Fibroblast of lung (primary cell): ENCODE measurements at regions not wholly inside any gene's neighbourhood (a gene's known extent, or its start where the extent isn't known, plus 50 kb on each side); places are given as distances from the start of the nearest gene placed in this dataset.

Experiments
- DNase-seq, 2 donors: peaks; one replicate each; pipeline versions ENCODE4 v3.0.0 to v3.0.0-alpha.2; 2010; ENCODE audit warnings: low read depth in 2 of 2
- H2AFZ ChIP-seq: 2 replicates; pipeline ENCODE4 v1.5.1; 2012; ENCODE audit warnings: low read length, control low read depth, inconsistent platforms
- H3K27ac ChIP-seq: 2 replicates; pipeline ENCODE4 v1.5.1; 2011; ENCODE audit warnings: low read length, control low read depth; ENCODE audit not compliant: insufficient read depth
- H3K27me3 ChIP-seq: 2 replicates; pipeline ENCODE4 v1.5.1; 2011; ENCODE audit warnings: mild to moderate bottlenecking, low read length; ENCODE audit not compliant: control insufficient read depth, insufficient read depth
- H3K36me3 ChIP-seq: 2 replicates; pipeline ENCODE4 v1.5.1; 2011; ENCODE audit warnings: low read length; ENCODE audit not compliant: control insufficient read depth, insufficient read depth
- H3K4me1 ChIP-seq: 2 replicates; pipeline ENCODE4 v1.5.1; 2011; ENCODE audit warnings: low read length; ENCODE audit not compliant: control insufficient read depth, insufficient read depth; ENCODE audit errors: extremely low read depth
- H3K4me2 ChIP-seq: 2 replicates; pipeline ENCODE4 v1.5.1; 2011; ENCODE audit warnings: low read length, control low read depth; ENCODE audit not compliant: insufficient read depth; ENCODE audit errors: extremely low read depth
- H3K4me3 ChIP-seq, 4 experiments: fragments of 200-600 bp in 1 of 4; sonication (generic) in 1 of 4; replicated peaks in 1 of 4; 2 replicates each; pipeline ENCODE4 v1.5.1; 2011 to 2016; ENCODE audit warnings: low read length in 4 of 4, low read depth in 3 of 4, mild to moderate bottlenecking in 3 of 4, control low read depth in 2 of 4, inconsistent platforms in 1 of 4, mixed read lengths in 1 of 4; ENCODE audit not compliant: insufficient read depth in 1 of 4; ENCODE audit errors: control extremely low read depth in 1 of 4
- H3K79me2 ChIP-seq: 2 replicates; pipeline ENCODE4 v1.5.1; 2012; ENCODE audit warnings: mild to moderate bottlenecking, low read length, inconsistent platforms; ENCODE audit not compliant: control insufficient read depth, insufficient read depth
- H3K9ac ChIP-seq: 2 replicates; pipeline ENCODE4 v1.5.1; 2011; ENCODE audit warnings: mild to moderate bottlenecking, low read length, control low read depth; ENCODE audit not compliant: insufficient read depth
- H3K9me3 ChIP-seq: 2 replicates; pipeline ENCODE4 v1.5.1; 2012; ENCODE audit warnings: low read depth, low read length; ENCODE audit not compliant: control insufficient read depth, insufficient read depth
- H4K20me1 ChIP-seq: 2 replicates; pipeline ENCODE4 v1.5.1; 2011; ENCODE audit warnings: low read length; ENCODE audit not compliant: control insufficient read depth, insufficient read depth; ENCODE audit errors: extremely low read depth
- CTCF ChIP-seq, 2 donors: IDR thresholded peaks in 1 of 2; conservative IDR thresholded peaks in 1 of 2; 1 replicate in 1 of 2; 2 replicates in 1 of 2; pipeline ENCODE4 v1.5.1; 2011 to 2012; ENCODE audit warnings: low read length in 2 of 2, control low read depth in 1 of 2, inconsistent platforms in 1 of 2, low read depth in 1 of 2, mild to moderate bottlenecking in 1 of 2
- EZH2 ChIP-seq: IDR thresholded peaks from 2 replicates; pipeline ENCODE4 v1.5.1; 2012; ENCODE audit warnings: low read length, control low read depth, mild to moderate bottlenecking; ENCODE audit errors: missing control alignments

DNA sequence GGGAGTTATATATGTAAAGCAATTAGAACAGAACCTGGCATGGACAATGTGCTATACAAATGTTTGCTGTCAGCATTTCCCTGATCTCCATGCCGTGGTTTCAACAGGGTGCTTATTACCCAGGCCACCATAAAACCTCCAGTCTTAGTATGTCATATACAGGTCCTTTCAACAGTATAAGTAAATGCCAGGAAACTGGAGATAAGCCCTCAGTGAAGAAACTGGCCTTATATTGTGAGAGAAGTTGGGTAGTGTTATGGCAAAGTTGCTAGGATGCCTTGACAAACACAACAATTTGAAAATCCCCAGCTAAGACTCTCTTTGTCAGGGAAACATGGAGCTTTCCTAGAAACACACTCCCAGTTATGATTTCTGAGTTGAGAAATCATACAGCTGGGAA is 850.2 kb upstream of the ADAMTS5 start:
- Histone ChIP-seq H4K20me1 (no peaks in the 10 kb centered on the region), H3K9ac (no peak overlapping the region), H3K4me3 (no peak overlapping the region), H3K4me2 (no peak overlapping the region), H3K27ac (no peak overlapping the region), H3K27me3 (no peaks in the 10 kb centered on the region), H3K4me1 (no peaks in the 10 kb centered on the region), H3K79me2 (no peaks in the 10 kb centered on the region), H3K36me3 (no peaks in the 10 kb centered on the region), H3K9me3 (no peaks in the 10 kb centered on the region), H2AFZ (peak overlapping the region; percentile 46)
- no peak for DNase-seq
- TF ChIP-seq EZH2 (no peak), CTCF (conservative IDR thresholded peaks at IDR 0.05 in 1 of 2, IDR thresholded peaks at IDR 0.05 in 1 of 2; ENCODE audit: low read depth in 1 of 2, low read length in 2 of 2) (no peak)

GRCh38 chr21:27816301-27816700 is 849.4 kb upstream of the ADAMTS5 start:
- no peak overlapping the region for H2AFZ ChIP-seq
- H3K79me2 ChIP-seq = no peaks in the 10 kb centered on the region
- H3K4me2 ChIP-seq = no peak overlapping the region
- TF ChIP-seq EZH2 = no peak
- no peak for TF ChIP-seq CTCF (conservative IDR thresholded peaks at IDR 0.05 in 1 of 2, IDR thresholded peaks at IDR 0.05 in 1 of 2; ENCODE audit: low read depth in 1 of 2, low read length in 2 of 2)
- H3K4me3 ChIP-seq = no peak overlapping the region
- DNase-seq = no peak
- H3K36me3 ChIP-seq = no peaks in the 10 kb centered on the region
- no peaks in the 10 kb centered on the region for H3K9me3 ChIP-seq
- no peaks in the 10 kb centered on the region for H3K27me3 ChIP-seq
- H3K9ac ChIP-seq = no peak overlapping the region
- H4K20me1 ChIP-seq = no peaks in the 10 kb centered on the region
- H3K27ac ChIP-seq = no peak overlapping the region
- H3K4me1 ChIP-seq = no peaks in the 10 kb centered on the region

- no peaks in the 10 kb centered on the region for H3K27me3 ChIP-seq
- H3K36me3 ChIP-seq = no peaks in the 10 kb centered on the region
- TF ChIP-seq CTCF (conservative IDR thresholded peaks at IDR 0.05 in 1 of 2, IDR thresholded peaks at IDR 0.05 in 1 of 2; ENCODE audit: low read depth in 1 of 2, low read length in 2 of 2) = no peak
- TF ChIP-seq EZH2 = no peak
- H3K4me2 ChIP-seq = no peak overlapping the region
- no peak overlapping the region for H3K4me3 ChIP-seq
- DNase-seq = no peak
- H3K79me2 ChIP-seq = no peaks in the 10 kb centered on the region
- no peak overlapping the region for H3K27ac ChIP-seq
- H3K9ac ChIP-seq = no peak overlapping the region
- H3K4me1 ChIP-seq = no peaks in the 10 kb centered on the region
- H2AFZ ChIP-seq = no peak overlapping the region
- H3K9me3 ChIP-seq = no peaks in the 10 kb centered on the region
- H4K20me1 ChIP-seq = no peaks in the 10 kb centered on the region
These were observed 847.3 kb upstream of the ADAMTS5 start for GRCh38 chr21:27814226-27814625.
